Stimulated activated CD8-positive, alpha-beta memory T cell treated with anti-CD3 and anti-CD28 coated beads, Interleukin-7, amount 100 ng/mL, for 24 hours (primary cell): ENCODE measurements at regions not wholly inside any gene's neighbourhood (a gene's known extent, or its start where the extent isn't known, plus 50 kb on each side); places are given as distances from the start of the nearest gene placed in this dataset.
"Not testable (repeated sequence)": the region's sequence is repeated elsewhere in the genome, so short reads cannot be mapped to it uniquely, and the experiment has no call there.

Source experiments
- DNase-seq: peaks from one replicate; pipeline ENCODE4 v3.0.0-alpha.2; 2020; ENCODE audit warnings: low read depth

DNA sequence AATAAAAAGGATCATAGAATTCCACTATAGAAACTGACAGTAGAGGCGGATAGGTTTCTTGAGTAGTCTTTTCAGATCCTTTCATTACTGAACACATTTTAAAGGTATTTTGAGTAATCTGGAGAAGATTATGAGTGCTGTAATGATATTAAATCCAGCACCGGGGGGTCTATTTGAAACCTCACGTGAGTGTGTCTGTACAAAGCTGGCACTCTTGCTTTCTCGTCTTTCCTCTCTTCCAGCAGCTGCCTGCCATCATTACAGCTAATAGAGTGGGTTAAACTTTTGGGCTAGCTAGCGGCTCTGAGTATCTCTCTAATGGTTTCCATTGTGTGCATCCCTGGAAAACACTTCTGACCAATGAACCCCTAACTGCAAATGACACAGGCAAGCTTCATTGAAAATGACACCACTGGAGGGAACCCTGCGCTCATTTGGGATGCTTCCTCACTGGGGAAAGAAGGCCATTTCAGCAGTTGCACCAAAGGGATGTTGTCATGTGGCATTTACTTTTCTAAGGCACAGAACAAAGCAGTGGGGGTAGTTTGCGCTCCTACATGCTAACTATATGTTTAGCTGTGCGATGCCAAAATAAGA is 101.0 kb downstream of the HRH4 start:
- no peak for DNase-seq

DNA sequence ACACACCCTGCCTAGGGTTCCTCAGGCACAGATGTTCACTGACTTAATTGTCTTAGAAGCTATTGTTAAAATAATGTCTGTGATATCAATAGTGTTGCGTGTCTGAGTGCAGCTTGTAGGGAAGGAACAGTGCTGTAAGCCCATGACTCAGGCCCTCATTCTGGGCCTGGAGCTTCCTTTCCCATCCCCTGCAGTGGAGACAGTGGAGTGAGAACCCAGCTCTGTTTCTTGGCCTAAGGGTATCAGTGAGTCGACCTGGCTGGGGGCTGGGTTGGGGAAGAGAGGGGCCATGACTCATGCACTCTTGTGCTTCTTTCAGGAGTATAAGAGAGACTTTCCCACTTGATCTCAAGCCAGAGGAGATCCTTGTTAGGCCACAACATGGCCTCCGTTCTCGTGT is 106.8 kb downstream of the HRH4 start:
- DNase-seq, result no peak

DNA sequence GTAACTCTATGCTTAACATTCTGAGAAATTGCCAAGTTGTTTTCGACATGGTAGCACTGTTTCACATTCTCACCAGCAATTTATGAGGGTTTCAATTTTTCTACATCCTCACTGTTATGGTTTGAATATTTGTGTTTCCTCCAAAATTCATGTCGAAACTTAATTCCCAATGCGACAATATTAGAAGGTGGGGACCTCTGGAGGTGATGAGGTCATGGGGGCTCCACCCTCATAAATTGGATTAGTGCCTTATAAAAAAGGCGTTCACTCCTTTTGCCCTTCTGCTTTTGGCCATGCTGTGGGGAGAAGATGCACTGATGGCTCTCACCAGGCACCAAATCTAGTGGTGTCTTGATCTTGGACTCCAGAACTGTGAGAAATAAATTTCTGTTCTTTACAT is 110.3 kb downstream of the HRH4 start:
- no peak for DNase-seq

DNA sequence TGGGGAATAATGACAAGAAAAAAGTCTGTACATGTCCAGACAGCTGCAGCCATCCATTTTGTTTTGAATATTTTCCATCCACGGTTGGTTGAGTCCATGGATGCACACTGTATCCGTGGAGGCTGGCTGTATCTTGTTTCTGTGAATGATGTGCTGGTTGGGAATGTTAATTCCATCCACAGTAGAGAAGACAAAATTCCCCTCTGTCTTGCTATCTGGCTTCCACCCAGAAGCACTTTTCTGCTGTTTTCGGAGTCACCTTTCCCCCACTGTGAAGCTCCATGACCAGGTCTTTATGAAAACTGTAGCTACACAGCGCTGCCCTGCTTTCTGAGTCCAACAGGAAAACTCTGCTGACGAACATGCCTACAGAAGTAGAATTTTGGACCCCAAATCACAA is 122.3 kb downstream of the HRH4 start:
- no peak for DNase-seq

DNA sequence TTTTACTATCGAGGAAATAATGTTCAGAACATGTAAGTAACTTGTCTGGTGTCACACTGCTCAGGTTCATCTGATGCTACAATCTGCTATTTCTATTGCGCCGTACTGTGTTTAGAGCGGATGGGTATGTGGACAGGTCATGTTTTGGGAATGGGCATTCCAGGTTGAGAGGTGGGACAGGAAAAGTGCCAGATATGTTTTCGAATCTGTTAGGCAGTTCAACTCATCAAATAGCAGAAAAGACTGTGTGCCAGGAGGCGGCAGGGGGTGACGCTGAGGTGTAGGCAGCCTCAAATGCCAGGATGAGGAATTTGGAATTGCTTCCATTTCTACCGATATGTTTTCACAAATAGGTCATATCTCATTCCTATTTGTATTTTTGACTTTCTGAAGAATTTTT is 123.8 kb downstream of the HRH4 start:
- DNase-seq, result no peak

DNA sequence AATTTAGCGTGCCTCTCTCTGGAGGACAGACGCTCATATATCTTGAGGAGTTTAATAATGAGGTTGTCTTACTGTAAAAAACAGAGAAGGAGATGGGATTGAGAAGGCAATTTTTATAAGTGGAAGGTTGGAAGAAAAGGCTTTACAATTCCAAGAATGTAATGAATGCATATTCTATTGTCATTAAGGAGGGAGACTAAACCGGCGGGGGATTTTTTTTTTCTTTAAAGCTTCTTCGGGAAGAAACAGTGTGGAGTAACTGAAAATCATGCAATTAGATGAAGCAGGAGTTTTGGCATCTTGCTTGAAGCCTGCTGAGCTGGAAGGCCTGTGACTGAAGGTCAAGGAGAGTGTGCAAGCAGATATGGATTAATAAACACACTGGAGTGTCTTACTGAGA is 124.4 kb downstream of the HRH4 start:
- DNase-seq, result no peak

DNA sequence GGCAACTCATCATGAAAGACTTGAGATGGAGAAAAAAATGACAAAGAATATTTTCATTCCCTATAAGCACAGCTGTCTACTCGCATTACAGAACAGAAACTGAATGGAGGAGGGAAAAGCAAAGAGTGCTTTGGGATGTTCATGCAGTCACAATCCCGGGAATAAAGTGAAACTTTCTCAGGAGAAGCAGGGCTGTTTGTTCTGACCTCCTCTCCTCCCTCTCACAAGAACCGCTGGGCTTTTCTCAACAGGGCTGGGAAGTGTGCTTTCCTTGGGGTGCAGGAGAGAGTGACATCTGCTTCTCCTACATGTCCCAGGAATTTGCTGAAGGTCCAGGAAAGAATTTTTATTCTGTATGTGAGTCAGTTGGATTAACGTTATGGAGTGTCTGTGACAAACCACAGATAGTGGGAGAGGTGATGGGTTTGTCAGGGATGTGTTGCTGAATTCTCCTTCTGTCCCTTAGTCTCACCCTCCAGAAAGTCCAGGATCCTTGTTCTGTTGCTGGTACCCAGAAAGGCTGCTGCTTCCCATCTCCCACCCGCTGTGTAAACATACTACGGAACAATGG is 125.6 kb downstream of the HRH4 start:
- no peak for DNase-seq

DNA sequence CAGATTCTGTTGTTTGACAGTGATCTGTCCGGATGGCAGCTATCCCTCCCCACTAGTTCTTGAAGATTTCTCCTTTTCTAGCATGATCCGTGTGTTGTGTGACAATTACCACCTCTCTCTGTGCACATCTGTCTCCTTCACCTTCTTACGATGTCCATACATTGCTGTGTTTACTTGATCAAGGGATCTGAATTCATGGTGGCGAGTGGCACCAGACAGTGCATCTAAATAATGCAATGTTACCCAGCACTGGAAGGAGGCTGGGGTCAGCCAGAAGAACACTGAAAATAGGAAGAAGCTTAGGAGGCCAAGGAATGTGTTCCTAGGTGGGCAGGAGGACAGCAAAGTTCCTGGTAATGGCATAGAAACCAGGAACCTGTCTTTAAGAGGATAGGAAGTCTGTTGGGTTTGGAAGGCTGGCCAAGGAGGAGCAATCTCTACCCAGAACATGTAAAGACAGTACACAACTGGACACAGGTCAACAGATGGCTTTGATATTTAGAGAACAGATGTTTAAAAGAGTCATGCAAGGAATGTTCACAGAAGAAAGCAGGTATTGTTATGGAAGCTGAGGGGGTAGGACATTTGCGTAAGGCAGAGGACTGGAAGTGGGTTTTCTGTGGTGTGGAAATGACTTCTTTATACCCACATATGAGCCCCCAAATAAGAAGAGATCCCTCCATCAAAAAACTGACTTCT is 126.4 kb downstream of the HRH4 start:
- DNase-seq, result no peak

DNA sequence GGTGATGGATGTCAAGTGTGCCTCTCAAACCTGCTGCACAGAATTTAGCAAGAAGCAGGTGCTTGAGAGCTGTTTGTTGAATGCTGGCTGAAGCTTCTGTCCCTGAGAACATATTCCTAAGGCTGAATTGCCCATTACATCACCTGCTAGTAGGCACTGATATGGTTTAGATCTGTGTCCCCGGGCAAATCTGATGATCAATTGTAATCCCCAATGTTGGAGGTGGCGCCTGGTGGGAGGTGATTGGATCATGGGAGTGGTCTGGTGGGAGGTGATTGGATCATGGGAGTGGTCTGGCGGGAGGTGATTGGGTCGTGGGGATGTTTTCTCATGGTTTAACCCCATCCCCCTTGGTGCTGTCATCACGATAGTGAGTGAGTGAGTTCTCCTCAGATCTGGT is 128.0 kb downstream of the HRH4 start:
- no peak for DNase-seq

DNA sequence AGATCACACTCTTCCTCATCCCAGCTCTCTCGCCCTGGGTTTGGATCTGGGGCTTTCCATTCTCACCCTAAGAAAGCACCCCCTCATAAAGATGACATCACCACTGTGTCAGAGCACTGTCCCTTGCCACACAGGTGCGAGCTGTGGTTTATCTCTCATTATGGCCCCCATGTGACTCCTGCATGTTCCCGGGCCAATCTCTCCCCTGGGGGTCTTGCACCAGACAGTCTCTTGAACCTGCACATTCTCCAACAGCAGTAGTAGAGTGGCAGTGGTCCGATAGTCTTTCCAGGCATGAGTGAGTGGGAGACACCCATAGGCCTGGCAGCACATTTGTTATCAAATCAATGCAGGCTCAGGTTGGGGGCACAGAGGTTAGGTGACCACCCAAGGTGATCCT is 130.5 kb downstream of the HRH4 start:
- DNase-seq, result no peak

DNA sequence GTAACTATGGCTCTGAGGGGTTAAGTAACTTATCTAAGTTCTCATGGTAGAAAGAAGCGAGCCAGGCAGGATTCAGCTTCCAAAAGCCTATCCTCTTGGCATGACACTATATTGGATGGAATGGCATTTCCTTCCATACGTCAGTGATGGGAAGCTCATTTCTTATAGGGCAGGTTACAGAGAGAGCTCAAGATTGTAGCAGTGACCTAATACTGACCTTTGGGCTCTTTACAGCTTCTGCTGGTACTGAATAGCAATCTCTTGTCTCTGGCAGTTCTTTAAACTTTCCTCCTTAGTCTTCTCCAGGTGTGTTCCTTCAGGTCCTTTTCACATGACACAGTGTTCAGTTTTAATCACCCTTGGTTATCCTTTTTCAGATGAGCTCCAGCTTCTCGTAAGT is 133.0 kb downstream of the HRH4 start:
- DNase-seq, result no peak

DNA sequence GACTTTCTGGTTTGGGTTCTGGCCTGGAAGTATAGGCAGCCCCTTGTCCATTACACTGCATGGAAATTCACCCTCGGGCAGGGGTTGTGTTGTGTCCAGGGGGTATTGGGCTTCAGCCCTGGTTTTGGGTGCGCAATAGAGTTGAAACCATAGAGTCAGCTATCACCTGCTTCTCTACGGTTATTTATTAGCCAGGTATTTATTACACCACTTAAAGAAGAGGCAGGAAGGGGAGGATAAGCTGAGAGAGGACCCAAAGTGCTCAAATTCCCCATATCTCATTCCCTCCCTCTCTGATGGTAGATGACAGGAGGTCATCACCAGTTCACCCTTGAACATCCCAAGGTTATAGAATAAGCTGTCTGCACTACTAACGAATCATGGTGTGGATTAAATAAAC is 133.4 kb downstream of the HRH4 start:
- no peak for DNase-seq

DNA sequence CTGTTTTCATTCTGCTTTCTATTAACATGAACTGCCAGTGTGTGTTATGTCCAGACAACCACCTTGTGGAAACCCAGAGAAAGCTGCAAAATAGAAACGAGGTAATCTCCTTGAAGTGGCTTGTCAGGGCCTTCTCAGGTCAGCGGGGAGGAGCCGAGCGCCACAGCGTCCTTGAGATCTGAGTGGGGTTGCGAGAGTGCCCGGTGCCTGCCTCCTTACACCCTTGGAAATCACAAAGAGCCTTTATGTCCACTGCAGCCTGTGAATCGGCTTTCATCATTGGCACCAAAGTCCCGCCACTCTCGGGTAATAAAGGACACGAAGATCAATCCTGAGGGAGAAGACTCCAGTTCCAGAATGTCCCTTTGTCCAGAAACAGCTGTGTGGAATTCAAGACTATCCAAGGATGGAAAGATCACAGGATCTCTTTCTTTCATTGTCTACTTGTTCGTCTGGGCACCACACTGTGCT is 135.2 kb downstream of the HRH4 start:
- no peak for DNase-seq

DNA sequence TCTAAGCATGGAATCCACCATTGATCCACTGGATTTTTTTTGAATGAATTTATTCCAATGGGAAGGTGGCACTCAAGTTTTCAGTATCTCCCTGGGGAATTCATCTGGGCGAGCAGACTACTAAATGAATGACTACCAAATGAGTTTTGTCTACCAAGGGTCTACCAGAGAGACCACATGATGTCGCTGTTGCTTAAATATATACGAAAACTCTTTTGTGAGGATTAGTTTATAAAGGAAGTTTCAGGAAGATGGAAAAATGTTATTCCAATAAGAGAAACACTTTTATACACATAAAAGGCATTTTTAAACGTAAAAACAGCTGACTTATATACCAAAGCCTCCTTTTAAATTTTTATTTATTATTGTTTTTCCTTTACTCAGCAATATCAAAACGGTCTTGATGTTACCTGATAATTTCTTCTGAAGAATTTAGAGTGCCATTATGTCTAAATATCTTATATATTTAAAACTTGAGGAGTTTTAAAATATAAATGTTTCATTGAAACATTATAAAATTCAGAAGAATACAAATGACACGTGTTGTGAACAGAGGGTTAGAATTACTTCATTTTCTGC is 139.7 kb downstream of the HRH4 start:
- no peak for DNase-seq

DNA sequence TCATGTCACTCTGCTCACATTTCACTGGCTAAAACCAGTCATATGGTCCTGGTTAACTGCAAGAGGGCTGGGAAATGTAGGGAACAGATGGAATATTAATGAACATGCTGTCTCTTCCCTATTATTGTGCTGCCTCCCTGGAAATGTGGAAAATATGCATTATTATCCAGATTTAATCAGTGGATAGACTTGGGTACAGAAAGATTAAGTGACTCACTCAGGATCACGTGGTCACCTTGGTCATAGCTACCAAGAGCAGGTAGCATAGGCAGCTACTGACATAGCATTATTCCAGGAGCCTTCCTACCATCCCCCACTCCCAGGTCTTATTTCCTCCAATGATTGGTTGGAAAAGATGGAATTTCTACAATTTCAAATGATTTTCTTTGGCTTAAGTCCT is 141.1 kb downstream of the HRH4 start:
- no peak for DNase-seq

DNA sequence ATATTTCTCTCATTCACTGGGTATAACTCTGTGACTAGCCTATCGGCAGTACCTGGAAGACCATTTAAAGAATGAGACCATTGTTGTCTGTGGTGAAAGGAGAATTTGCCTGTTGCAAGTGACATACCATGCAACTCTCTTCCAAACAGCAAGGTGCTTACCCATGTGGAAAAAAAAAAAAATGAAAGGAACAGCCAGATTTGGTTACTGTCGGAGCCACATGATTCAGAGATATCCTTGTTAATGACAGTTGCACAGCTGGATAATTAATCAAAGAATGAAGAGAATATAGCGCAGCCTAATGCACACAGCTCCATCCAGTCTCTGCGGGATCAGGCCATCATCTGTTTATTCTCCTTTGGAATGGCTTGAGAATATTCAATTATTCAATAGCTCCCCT is 141.8 kb downstream of the HRH4 start:
- DNase-seq, result no peak

DNA sequence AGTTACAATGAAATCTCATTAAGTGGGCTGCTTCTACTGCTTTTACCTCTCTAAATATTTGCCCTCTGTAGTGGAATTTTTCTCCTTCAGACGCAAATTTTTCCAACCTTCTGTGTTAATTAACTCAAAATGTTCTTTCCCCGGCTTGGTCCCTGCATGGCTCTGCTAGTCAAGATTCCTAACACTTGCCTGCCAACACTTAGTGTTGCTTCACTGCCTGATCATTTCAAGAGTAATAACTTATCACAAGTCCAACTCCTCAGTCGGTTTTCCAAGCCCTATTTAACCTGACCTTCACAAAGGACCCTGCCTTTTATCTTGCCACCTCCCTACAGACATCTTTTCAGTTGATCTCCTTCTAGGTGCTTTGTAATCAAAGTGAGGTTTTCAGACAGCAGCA is 142.7 kb downstream of the HRH4 start:
- no peak for DNase-seq

DNA sequence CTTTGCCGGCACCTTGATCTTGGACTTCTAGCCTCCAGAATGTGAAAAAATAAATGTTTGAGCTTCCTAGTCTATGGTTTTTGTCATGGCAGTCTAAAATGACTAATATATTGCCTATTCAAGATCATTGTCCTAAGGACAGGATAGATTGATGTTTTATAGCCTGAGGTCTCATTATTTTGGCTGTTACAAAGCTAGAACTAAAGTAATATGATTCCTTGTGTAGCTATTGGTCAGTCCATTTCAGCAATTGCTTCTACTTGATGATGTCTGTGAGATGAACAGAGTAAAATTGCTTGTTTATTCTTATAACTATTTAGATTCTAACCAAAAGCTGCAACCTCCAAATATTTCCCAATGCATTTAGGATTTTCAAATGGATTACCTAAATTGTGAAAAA is 145.0 kb downstream of the HRH4 start:
- no peak for DNase-seq

DNA sequence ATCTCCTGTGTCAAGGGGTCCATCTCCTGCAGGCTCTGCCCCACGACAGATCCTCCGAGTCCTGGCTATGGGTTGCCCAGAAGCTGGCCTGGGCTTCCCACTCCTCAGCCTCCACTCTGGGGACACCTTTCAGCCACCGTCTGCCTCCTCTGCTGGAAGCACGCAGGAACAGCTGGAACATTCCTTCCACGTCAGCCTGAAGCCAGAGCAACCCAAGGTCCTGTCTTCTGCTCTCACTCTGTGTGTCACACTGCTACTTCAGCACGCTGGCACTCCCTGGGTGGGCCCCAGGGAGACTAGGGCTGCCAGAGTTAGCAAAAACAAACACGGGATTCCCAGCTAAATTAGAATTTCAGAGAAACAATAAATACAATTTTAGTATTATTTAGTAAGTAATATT is 148.8 kb downstream of the HRH4 start:
- DNase-seq, result no peak

DNA sequence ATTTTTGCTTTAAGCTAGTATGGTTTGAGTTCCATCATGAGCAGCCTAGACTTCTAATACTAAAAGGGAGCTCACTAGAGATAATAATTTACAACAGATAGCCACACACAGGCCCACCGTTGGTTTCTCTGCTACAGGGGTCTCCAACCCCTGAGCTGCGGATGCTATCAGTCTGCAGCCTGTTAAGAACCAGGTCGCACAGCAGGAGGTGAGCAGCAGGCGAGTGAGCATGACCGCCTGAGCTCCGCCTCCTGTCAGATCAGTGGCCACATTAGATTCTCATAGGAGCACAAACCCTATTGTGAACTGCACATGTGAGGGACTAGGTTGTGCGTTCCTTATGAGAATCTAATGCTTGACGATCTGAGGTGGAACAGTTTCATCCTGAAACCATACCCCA is 150.6 kb downstream of the HRH4 start:
- no peak for DNase-seq

DNA sequence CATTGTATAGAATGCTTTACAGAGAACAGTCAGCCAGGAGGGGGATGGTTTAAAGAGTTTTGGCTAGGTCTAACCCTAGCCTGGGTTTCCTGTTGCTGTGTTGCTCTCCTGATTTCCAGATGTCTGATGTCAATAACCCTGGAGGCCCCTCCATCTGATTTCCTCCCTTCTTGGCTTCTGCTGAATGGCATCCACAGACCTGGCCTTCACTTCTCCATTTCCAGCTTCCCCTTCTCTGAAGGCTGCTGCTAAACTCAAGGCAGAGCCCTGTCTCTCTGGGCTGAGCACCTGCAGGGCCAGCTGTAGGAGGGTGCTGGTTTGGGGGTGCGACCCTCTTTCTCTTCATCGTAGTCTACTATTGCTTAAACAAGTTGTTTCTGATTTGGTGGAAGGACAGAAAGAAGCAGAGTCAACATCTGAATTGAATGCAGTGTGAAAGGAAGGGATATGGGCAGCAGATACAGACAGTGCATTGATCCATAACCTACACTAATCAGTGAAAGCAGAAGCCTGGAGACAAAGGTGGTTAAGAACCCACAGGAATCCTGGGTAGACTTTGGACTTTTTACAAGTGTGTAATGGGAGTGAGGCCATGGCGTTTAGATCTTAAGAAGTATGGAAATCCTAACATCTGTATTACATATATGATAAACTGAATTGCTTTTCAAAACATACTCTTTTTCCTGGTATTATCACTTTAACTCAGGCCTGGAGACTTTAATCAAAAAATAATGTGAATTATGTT is 153.6 kb downstream of the HRH4 start:
- DNase-seq, result no peak

DNA sequence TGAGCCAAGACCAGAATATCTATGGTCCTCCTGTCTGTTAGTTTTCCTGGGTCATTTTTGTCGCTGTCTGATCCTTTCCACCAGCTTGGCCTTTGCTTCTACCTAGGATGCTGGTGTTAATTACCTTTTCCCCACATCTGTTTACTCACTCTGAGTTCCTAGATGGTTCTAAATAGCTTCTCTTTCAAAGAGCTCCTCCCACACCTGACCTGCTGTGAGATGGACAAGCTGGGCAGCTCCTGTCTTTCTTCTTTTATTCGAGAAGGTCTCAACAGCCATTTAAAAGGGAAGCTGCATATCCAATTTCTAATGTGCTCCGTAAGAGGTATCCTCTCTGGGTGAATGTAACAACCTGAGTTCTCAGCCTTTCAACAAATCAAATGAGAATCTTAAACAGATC is 156.2 kb downstream of the HRH4 start:
- DNase-seq, result no peak

DNA sequence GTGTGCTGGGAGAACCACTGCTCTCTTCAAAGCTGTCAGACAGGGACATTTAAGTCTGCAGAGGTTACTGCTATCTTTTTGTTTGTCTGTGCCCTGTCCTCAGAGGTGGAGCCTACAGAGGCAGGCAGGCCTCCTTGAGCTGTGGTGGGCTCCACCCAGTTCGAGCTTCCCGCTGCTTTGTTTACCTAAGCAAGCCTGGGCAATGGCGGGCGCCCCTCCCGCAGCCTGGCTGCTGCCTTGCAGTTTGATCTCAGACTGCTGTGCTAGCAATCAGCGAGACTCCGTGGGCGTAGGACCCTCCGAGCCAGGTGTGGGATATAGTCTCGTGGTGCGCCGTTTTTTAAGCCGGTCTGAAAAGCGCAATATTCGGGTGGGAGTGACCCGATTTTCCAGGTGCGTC is 164.0 kb downstream of the HRH4 start:
- DNase-seq, result not testable (repeated sequence)
